ENCODE measurements at regions not wholly inside any gene's neighbourhood (a gene's known extent, or its start where the extent isn't known, plus 50 kb on each side); places are given as distances from the start of the nearest gene placed in this dataset.

- no peak for DNase-seq (ENCODE audit: low read depth)
These were observed 494.4 kb downstream of the GRIN2A start for GRCh38 chr16:9687737-9688319.

- DNase-seq (ENCODE audit: low read depth) = no peak
These were observed 492.6 kb downstream of the GRIN2A start for GRCh38 chr16:9689597-9689996.

GRCh38 chr16:9695152-9695551 lies 487.1 kb downstream of the GRIN2A start:
- no peak for DNase-seq (ENCODE audit: low read depth)
